BE2C (cell line): ENCODE measurements at regions not wholly inside any gene's neighbourhood (a gene's known extent, or its start where the extent isn't known, plus 50 kb on each side); places are given as distances from the start of the nearest gene placed in this dataset.

ENCODE experiments used
- DNase-seq: peaks from one replicate; pipeline ENCODE4 v3.0.0-alpha.2; 2020
- H3K27me3 ChIP-seq: fragments of 250-450 bp; sonication (Bioruptor Pico); 2 replicates; pipeline ENCODE4 v1.5.1; 2020; ENCODE audit warnings: mild to moderate bottlenecking
- H3K36me3 ChIP-seq: fragments of 250-450 bp; sonication (Bioruptor Pico); 2 replicates; pipeline ENCODE4 v1.5.1; 2020; ENCODE audit warnings: mild to moderate bottlenecking
- H3K4me1 ChIP-seq: fragments of 250-450 bp; sonication (Bioruptor Pico); 2 replicates; pipeline ENCODE4 v1.5.1; 2020
- H3K4me3 ChIP-seq: 2 replicates; pipeline ENCODE4 v1.5.1; 2011; ENCODE audit warnings: low read depth, low read length
- H3K9me3 ChIP-seq: fragments of 250-450 bp; sonication (Bioruptor Pico); 2 replicates; pipeline ENCODE4 v1.5.1; 2020
- CTCF ChIP-seq: IDR thresholded peaks from 2 replicates; pipeline ENCODE4 v1.5.1; 2012; ENCODE audit warnings: mild to moderate bottlenecking, low read depth, low read length

- no peak for DNase-seq
- H3K9me3 ChIP-seq: no peaks in the 10 kb centered on the region
- H3K4me1 ChIP-seq: no peaks in the 10 kb centered on the region
- H3K27me3 ChIP-seq: peaks cover 41% of the 10 kb centered on the region
- no peak for TF ChIP-seq CTCF
- no peaks in the 10 kb centered on the region for H3K36me3 ChIP-seq
- no peak overlapping the region for H3K4me3 ChIP-seq
These were observed 67.9 kb downstream of the TMEM30B start for GRCh38 chr14:61213191-61213621.

- Histone ChIP-seq H3K27me3 (peaks cover 34% of the 10 kb centered on the region), H3K4me3 (no peak overlapping the region), H3K4me1 (no peaks in the 10 kb centered on the region), H3K36me3 (no peaks in the 10 kb centered on the region), H3K9me3 (no peaks in the 10 kb centered on the region)
- DNase-seq: no peak
- no peak for TF ChIP-seq CTCF
These were observed 68.6 kb downstream of the TMEM30B start for GRCh38 chr14:61212546-61212945.

GRCh38 chr14:61211476-61212255 lies 69.5 kb downstream of the TMEM30B start:
- H3K27me3 ChIP-seq: peaks cover 26% of the 10 kb centered on the region
- no peaks in the 10 kb centered on the region for H3K4me1 ChIP-seq
- no peak for DNase-seq
- no peaks in the 10 kb centered on the region for H3K36me3 ChIP-seq
- no peak overlapping the region for H3K4me3 ChIP-seq
- no peak for TF ChIP-seq CTCF
- no peaks in the 10 kb centered on the region for H3K9me3 ChIP-seq

GRCh38 chr14:61203081-61203753 lies 77.9 kb downstream of the TMEM30B start:
- no peak for TF ChIP-seq CTCF
- no peaks in the 10 kb centered on the region for H3K4me1 ChIP-seq
- no peak for DNase-seq

GRCh38 chr14:61202124-61202523 lies 79.0 kb downstream of the TMEM30B start:
- Histone ChIP-seq H3K27me3 (peaks cover 10% of the 10 kb centered on the region), H3K36me3 (no peaks in the 10 kb centered on the region), H3K4me1 (no peaks in the 10 kb centered on the region), H3K9me3 (no peaks in the 10 kb centered on the region), H3K4me3 (no peak overlapping the region)
- no peak for TF ChIP-seq CTCF
- DNase-seq: no peak

More at GRCh38 chr14:61203081-61203753, 77.9 kb downstream of the TMEM30B start:
- H3K9me3 ChIP-seq: no peaks in the 10 kb centered on the region
- H3K4me3 ChIP-seq: no peak overlapping the region
- no peaks in the 10 kb centered on the region for H3K36me3 ChIP-seq
- H3K27me3 ChIP-seq: peaks cover 10% of the 10 kb centered on the region

GRCh38 chr14:61201171-61201570 lies 80.0 kb downstream of the TMEM30B start:
- TF ChIP-seq CTCF: no peak
- peaks cover 6% of the 10 kb centered on the region for H3K27me3 ChIP-seq
- no peak for DNase-seq
- no peaks in the 10 kb centered on the region for H3K9me3 ChIP-seq
- H3K4me1 ChIP-seq: no peaks in the 10 kb centered on the region
- no peak overlapping the region for H3K4me3 ChIP-seq
- H3K36me3 ChIP-seq: no peaks in the 10 kb centered on the region
